ENCODE measurements at regions not wholly inside any gene's neighbourhood (a gene's known extent, or its start where the extent isn't known, plus 50 kb on each side); places are given as distances from the start of the nearest gene placed in this dataset.
"Not testable (repeated sequence)": the region's sequence is repeated elsewhere in the genome, so short reads cannot be mapped to it uniquely, and the experiment has no call there.

GRCh38 chr2:240243049-240243448, 102.6 kb upstream of the OTOS start:
- DNase-seq; H3K4me1 Mint-ChIP-seq; H3K27ac Mint-ChIP-seq; H3K9me3 ChIP-seq (ENCODE audit: control insufficient read depth in 1 of 2, low read length in 2 of 2); H3K36me3 ChIP-seq (ENCODE audit: insufficient read depth, low read length); intact Hi-C loops (cut with micrococcal nuclease); H3K27me3 ChIP-seq (ENCODE audit: insufficient read depth, low read length); H3K4me3 ChIP-seq (ENCODE audit: low read length in 2 of 2); H3K27ac ChIP-seq (ENCODE audit: low read depth, low read length); H3K9me3 Mint-ChIP-seq; H3K4me3 Mint-ChIP-seq; H3K4me1 ChIP-seq (ENCODE audit: insufficient read depth, low read length); POLR2A ChIA-PET (ENCODE audit: partially characterized antibody); H3K36me3 Mint-ChIP-seq: not testable (repeated sequence)
- H3K27me3 Mint-ChIP-seq: peaks cover 12 to 19% of the 10 kb centered on the region in 2 donors
- CTCF ChIA-PET (ENCODE audit: partially characterized antibody): interaction anchor here (1.0 kb wide), 1 partner anchor 11 kb away, joined by 3 read pairs; no protein-coding TSS in a partner anchor

- H3K36me3 ChIP-seq (ENCODE audit: insufficient read depth, low read length): no peaks in the 10 kb centered on the region
- H3K9me3 Mint-ChIP-seq: peaks cover 0 to 3% (median 0%) of the 10 kb centered on the region in 8 donors
- intact Hi-C loops (cut with micrococcal nuclease): no loop called here
- H3K27ac ChIP-seq (ENCODE audit: low read depth, low read length): no peak overlapping the region
- ChIA-PET POLR2A (ENCODE audit: partially characterized antibody) (no interaction called here), CTCF (ENCODE audit: partially characterized antibody) (no interaction called here)
- peaks cover 10 to 19% of the 10 kb centered on the region in 2 donors for H3K27me3 Mint-ChIP-seq
- no peaks in the 10 kb centered on the region for H3K27me3 ChIP-seq (ENCODE audit: insufficient read depth, low read length)
- no peak for DNase-seq
- H3K36me3 Mint-ChIP-seq: no peaks in the 10 kb centered on the region
- H3K4me1 ChIP-seq (ENCODE audit: insufficient read depth, low read length): no peaks in the 10 kb centered on the region
- no peak overlapping the region for H3K27ac Mint-ChIP-seq
- H3K4me3 Mint-ChIP-seq: no peak overlapping the region
- no peak overlapping the region for H3K4me3 ChIP-seq (ENCODE audit: low read length in 2 of 2)
- no peaks in the 10 kb centered on the region for H3K9me3 ChIP-seq (ENCODE audit: control insufficient read depth in 1 of 2, low read length in 2 of 2)
- H3K4me1 Mint-ChIP-seq: no peaks in the 10 kb centered on the region
These were observed 104.1 kb upstream of the OTOS start for GRCh38 chr2:240244543-240244942.

- no peaks in the 10 kb centered on the region for H3K9me3 ChIP-seq (ENCODE audit: control insufficient read depth in 1 of 2, low read length in 2 of 2)
- Mint-ChIP-seq H3K4me3 (no peak overlapping the region), H3K36me3 (no peaks in the 10 kb centered on the region), H3K27ac (no peak overlapping the region), H3K9me3 (peaks cover 0 to 3% (median 0%) of the 10 kb centered on the region in 8 donors), H3K27me3 (peaks cover 10 to 22% of the 10 kb centered on the region in 2 donors), H3K4me1 (no peaks in the 10 kb centered on the region)
- no peaks in the 10 kb centered on the region for H3K36me3 ChIP-seq (ENCODE audit: insufficient read depth, low read length)
- CTCF ChIA-PET (ENCODE audit: partially characterized antibody): no interaction called here
- no peak for DNase-seq
- H3K27ac ChIP-seq (ENCODE audit: low read depth, low read length): no peak overlapping the region
- intact Hi-C loops (cut with micrococcal nuclease): no loop called here
- no peaks in the 10 kb centered on the region for H3K27me3 ChIP-seq (ENCODE audit: insufficient read depth, low read length)
- no peak overlapping the region for H3K4me3 ChIP-seq (ENCODE audit: low read length in 2 of 2)
- POLR2A ChIA-PET (ENCODE audit: partially characterized antibody): no interaction called here
- no peaks in the 10 kb centered on the region for H3K4me1 ChIP-seq (ENCODE audit: insufficient read depth, low read length)
These were observed 104.7 kb upstream of the OTOS start for GRCh38 chr2:240245184-240245583.

- H3K9me3 Mint-ChIP-seq: peaks cover 0 to 3% (median 0%) of the 10 kb centered on the region in 8 donors
- H3K27ac Mint-ChIP-seq: no peak overlapping the region
- peaks cover 10 to 18% of the 10 kb centered on the region in 2 donors for H3K27me3 Mint-ChIP-seq
- no peak overlapping the region for H3K4me3 Mint-ChIP-seq
- no peaks in the 10 kb centered on the region for H3K27me3 ChIP-seq (ENCODE audit: insufficient read depth, low read length)
- no peaks in the 10 kb centered on the region for H3K36me3 ChIP-seq (ENCODE audit: insufficient read depth, low read length)
- H3K4me1 Mint-ChIP-seq: no peaks in the 10 kb centered on the region
- H3K36me3 Mint-ChIP-seq: no peaks in the 10 kb centered on the region
- no peak overlapping the region for H3K27ac ChIP-seq (ENCODE audit: low read depth, low read length)
- H3K4me3 ChIP-seq (ENCODE audit: low read length in 2 of 2): no peak overlapping the region
- no peak for DNase-seq
- intact Hi-C loops (cut with micrococcal nuclease): no loop called here
- ChIA-PET POLR2A (ENCODE audit: partially characterized antibody) (no interaction called here), CTCF (ENCODE audit: partially characterized antibody) (no interaction called here)
- no peaks in the 10 kb centered on the region for H3K4me1 ChIP-seq (ENCODE audit: insufficient read depth, low read length)
- H3K9me3 ChIP-seq (ENCODE audit: control insufficient read depth in 1 of 2, low read length in 2 of 2): no peaks in the 10 kb centered on the region
These were observed 105.2 kb upstream of the OTOS start for GRCh38 chr2:240245706-240246105.

- Histone ChIP-seq H3K9me3 (ENCODE audit: control insufficient read depth in 1 of 2, low read length in 2 of 2) (no peaks in the 10 kb centered on the region), H3K27me3 (ENCODE audit: insufficient read depth, low read length) (no peaks in the 10 kb centered on the region), H3K27ac (ENCODE audit: low read depth, low read length) (no peak overlapping the region), H3K36me3 (ENCODE audit: insufficient read depth, low read length) (no peaks in the 10 kb centered on the region), H3K4me3 (ENCODE audit: low read length in 2 of 2) (no peak overlapping the region), H3K4me1 (ENCODE audit: insufficient read depth, low read length) (no peaks in the 10 kb centered on the region)
- POLR2A ChIA-PET (ENCODE audit: partially characterized antibody): no interaction called here
- peaks cover 0 to 3% (median 0%) of the 10 kb centered on the region in 8 donors for H3K9me3 Mint-ChIP-seq
- intact Hi-C loops (cut with micrococcal nuclease): no loop called here
- no peak overlapping the region for H3K4me3 Mint-ChIP-seq
- CTCF ChIA-PET (ENCODE audit: partially characterized antibody): no interaction called here
- H3K27me3 Mint-ChIP-seq: peaks cover 10 to 18% of the 10 kb centered on the region in 2 donors
- no peaks in the 10 kb centered on the region for H3K36me3 Mint-ChIP-seq
- no peak for DNase-seq
- no peaks in the 10 kb centered on the region for H3K4me1 Mint-ChIP-seq
- H3K27ac Mint-ChIP-seq: peak overlapping the region in 1 of 7 donors; percentile 29
These were observed 105.8 kb upstream of the OTOS start for GRCh38 chr2:240246173-240246820.

- Mint-ChIP-seq H3K27ac (peak overlapping the region in 1 of 7 donors; percentile 8), H3K36me3 (no peaks in the 10 kb centered on the region), H3K27me3 (peaks cover 8 to 18% of the 10 kb centered on the region in 2 donors), H3K4me1 (no peaks in the 10 kb centered on the region), H3K9me3 (peaks cover 0 to 3% (median 0%) of the 10 kb centered on the region in 8 donors), H3K4me3 (no peak overlapping the region)
- no peak for DNase-seq
- Histone ChIP-seq H3K4me3 (ENCODE audit: low read length in 2 of 2) (no peak overlapping the region), H3K27me3 (ENCODE audit: insufficient read depth, low read length) (no peaks in the 10 kb centered on the region), H3K27ac (ENCODE audit: low read depth, low read length) (no peak overlapping the region), H3K36me3 (ENCODE audit: insufficient read depth, low read length) (no peaks in the 10 kb centered on the region), H3K9me3 (ENCODE audit: control insufficient read depth in 1 of 2, low read length in 2 of 2) (no peaks in the 10 kb centered on the region), H3K4me1 (ENCODE audit: insufficient read depth, low read length) (no peaks in the 10 kb centered on the region)
- CTCF ChIA-PET (ENCODE audit: partially characterized antibody): no interaction called here
- POLR2A ChIA-PET (ENCODE audit: partially characterized antibody): no interaction called here
- intact Hi-C loops (cut with micrococcal nuclease): no loop called here
These were observed 106.9 kb upstream of the OTOS start for GRCh38 chr2:240247241-240247867.

- no peaks in the 10 kb centered on the region for H3K4me1 Mint-ChIP-seq
- ChIA-PET CTCF (ENCODE audit: partially characterized antibody) (no interaction called here), POLR2A (ENCODE audit: partially characterized antibody) (no interaction called here)
- H3K9me3 Mint-ChIP-seq: peaks cover 0 to 3% (median 0%) of the 10 kb centered on the region in 8 donors
- Histone ChIP-seq H3K27me3 (ENCODE audit: insufficient read depth, low read length) (no peaks in the 10 kb centered on the region), H3K4me1 (ENCODE audit: insufficient read depth, low read length) (no peaks in the 10 kb centered on the region), H3K4me3 (ENCODE audit: low read length in 2 of 2) (no peak overlapping the region), H3K27ac (ENCODE audit: low read depth, low read length) (no peak overlapping the region), H3K36me3 (ENCODE audit: insufficient read depth, low read length) (no peaks in the 10 kb centered on the region), H3K9me3 (ENCODE audit: control insufficient read depth in 1 of 2, low read length in 2 of 2) (no peaks in the 10 kb centered on the region)
- no peaks in the 10 kb centered on the region for H3K36me3 Mint-ChIP-seq
- peaks cover 8 to 18% of the 10 kb centered on the region in 2 donors for H3K27me3 Mint-ChIP-seq
- DNase-seq: no peak
- no peak overlapping the region for H3K4me3 Mint-ChIP-seq
- no peak overlapping the region for H3K27ac Mint-ChIP-seq
- intact Hi-C loops (cut with micrococcal nuclease): no loop called here
These were observed 107.6 kb upstream of the OTOS start for GRCh38 chr2:240247868-240248720.

All from CD4-positive, alpha-beta memory T cell (primary cell).